Urinary bladder (tissue), 3 donors: ENCODE measurements at regions not wholly inside any gene's neighbourhood (a gene's known extent, or its start where the extent isn't known, plus 50 kb on each side); places are given as distances from the start of the nearest gene placed in this dataset.

Experiments
- DNase-seq: peaks from one replicate; pipeline ENCODE4 v3.0.0-alpha.2; 2015; ENCODE audit errors: extremely low spot score
- H3K27ac ChIP-seq: one replicate; pipeline ENCODE4 v1.5.1; 2013; ENCODE audit warnings: low read depth, mild to moderate bottlenecking, moderate library complexity
- H3K36me3 ChIP-seq: one replicate; pipeline ENCODE4 v1.6.1; 2013; ENCODE audit warnings: mild to moderate bottlenecking, moderate library complexity; ENCODE audit not compliant: insufficient read depth
- H3K4me1 ChIP-seq: one replicate; pipeline ENCODE4 v1.6.1; 2013; ENCODE audit warnings: mild to moderate bottlenecking, moderate library complexity; ENCODE audit not compliant: insufficient read depth
- H3K4me3 ChIP-seq: one replicate; pipeline ENCODE4 v1.5.1; 2013; ENCODE audit warnings: low read depth, low read length
- WGBS: extraction: QIAGEN DNeasy Blood & Tissue Kit; methylation state at CpG from one replicate; pipeline ENCODE4 v1.1.7; 2013; 5-methylcytosine and 5-hydroxymethylcytosine counted together
- donor health status: healthy with polysubstance abuse.
- donor health status: healthy.

DNA sequence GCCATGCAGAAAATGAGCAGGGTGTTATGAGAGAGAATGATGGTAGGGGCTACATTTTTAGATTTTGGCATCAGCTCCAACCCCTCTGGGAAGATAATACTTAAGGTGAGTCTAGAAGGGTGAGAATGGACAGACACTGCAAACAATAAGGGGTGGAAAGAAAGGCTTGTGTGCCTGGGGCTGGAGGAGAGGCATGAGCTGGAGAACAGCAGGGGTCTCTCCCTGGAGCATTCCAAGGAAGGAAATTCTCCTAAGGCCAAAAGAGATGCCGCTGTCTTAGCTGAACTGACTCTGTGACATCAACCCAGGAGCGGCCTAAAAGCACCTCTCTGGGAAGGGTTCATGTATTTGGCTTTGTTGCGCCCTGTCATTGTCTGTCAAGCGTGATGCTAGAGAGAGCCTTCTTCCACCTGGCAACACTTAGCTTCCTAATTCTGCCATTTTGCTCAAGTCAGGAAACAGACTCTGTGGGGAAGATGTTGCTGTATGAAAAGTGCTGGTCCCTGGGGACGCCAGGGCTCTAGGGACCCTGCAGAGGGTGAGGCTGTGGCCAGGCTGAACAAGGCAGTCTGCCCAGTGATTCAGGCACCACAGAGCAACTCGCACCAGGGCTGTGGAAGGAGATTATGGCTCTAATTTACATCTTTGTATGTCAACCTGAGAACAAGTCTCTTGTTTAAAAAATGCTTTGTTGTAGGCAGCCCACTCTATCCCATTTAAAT lies 225.7 kb downstream of the CBLN1 start:
- 77% methylated on average over 6 of the region's 6 CpGs for WGBS
- H3K27ac ChIP-seq = no peak overlapping the region
- H3K4me1 ChIP-seq = no peaks in the 10 kb centered on the region
- no peaks in the 10 kb centered on the region for H3K36me3 ChIP-seq
- H3K4me3 ChIP-seq = no peak overlapping the region
- no peak for DNase-seq

DNA sequence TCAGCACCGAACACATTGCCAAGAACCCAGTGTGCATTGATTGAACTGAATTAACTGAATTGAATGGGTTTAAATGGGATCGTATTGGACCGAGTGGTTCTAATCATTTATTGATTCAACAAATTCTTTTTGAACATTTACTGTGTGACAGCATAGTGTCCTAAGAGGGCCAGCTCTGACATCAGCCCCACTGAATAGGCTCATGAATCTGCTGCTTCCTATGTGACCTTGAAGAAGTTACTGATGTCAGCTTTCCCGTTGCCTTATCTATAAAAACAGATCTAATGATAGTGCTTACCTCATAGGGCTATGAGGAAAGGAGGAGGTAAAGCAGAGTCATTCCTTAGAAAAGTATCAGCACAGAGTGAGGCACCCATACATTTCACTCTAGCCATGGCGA lies 226.3 kb downstream of the CBLN1 start:
- no peak overlapping the region for H3K4me3 ChIP-seq
- DNase-seq = no peak
- no peaks in the 10 kb centered on the region for H3K36me3 ChIP-seq
- WGBS = 77% methylated on average over 5 of the region's 5 CpGs
- H3K27ac ChIP-seq = no peak overlapping the region
- H3K4me1 ChIP-seq = no peaks in the 10 kb centered on the region

DNA sequence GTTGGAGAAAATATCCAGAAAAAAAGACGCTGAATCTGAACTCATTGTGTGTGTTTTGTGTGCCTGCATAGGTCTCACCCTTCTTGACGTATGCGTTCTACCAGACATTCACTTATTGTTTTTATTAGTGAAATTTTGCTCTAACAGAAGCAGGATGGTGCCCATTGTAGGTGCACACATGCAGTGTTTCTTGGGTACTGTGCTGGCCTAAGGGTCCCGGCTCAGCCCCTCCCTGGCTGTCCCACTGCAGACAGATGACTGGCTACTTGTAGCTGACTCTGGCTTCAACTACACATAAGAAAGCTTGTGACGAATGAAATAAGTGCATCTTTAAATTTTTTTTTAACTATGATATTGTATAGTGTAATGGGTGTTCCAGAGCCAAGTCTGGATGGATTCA lies 227.0 kb downstream of the CBLN1 start:
- no peak for DNase-seq
- 87% methylated on average over 5 of the region's 5 CpGs for WGBS

DNA sequence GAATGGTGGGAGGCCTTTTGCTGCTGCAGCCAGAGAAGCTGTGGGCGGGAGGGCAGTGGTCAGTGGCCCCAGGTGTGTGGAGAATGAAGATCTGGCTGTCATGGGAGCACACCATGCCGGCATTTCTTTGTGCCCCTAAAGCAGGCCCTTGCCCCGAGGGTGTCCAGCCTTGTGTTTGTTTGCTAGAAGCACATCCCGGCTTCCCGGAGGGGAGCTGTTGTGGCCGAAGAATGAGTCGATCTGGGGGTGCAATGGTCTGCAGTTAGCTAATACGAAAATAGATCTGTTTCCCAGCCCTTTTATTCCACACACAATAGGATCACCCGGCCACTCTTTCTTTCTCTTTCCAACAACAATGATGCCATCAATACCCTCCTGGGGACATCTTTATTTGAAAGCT lies 228.8 kb downstream of the CBLN1 start:
- WGBS = 85% methylated on average over 9 of the region's 9 CpGs
- no peak for DNase-seq
- Histone ChIP-seq H3K4me1 (no peaks in the 10 kb centered on the region), H3K36me3 (no peaks in the 10 kb centered on the region), H3K27ac (no peak overlapping the region), H3K4me3 (no peak overlapping the region)

More for the DNA sequence above, 227.0 kb downstream of the CBLN1 start:
- Histone ChIP-seq H3K27ac (no peak overlapping the region), H3K4me1 (no peaks in the 10 kb centered on the region), H3K36me3 (no peaks in the 10 kb centered on the region), H3K4me3 (no peak overlapping the region)

DNA sequence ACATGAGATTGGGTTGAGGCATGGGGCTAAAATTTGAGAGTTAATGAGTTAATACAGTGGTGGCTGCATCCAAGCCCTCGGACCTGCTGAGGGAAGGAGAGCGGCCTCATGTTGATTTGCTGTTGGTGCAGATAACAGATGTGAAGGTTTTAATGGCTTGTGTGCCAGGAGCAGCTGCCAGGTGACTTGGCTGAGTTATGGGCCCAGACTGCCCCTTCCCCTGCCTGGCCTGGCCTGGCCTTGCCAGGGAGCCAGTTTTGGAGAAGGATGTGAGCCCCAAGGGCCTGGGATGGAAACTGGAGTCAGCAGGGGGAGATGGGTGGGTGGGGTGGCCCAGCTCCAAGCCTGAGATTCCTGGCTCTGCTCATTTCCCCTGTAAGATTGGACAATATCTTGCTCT lies 230.1 kb downstream of the CBLN1 start:
- DNase-seq = no peak
- Histone ChIP-seq H3K4me1 (no peaks in the 10 kb centered on the region), H3K4me3 (no peak overlapping the region), H3K27ac (no peak overlapping the region), H3K36me3 (no peaks in the 10 kb centered on the region)
- 31% methylated on average over 2 of the region's 2 CpGs for WGBS

DNA sequence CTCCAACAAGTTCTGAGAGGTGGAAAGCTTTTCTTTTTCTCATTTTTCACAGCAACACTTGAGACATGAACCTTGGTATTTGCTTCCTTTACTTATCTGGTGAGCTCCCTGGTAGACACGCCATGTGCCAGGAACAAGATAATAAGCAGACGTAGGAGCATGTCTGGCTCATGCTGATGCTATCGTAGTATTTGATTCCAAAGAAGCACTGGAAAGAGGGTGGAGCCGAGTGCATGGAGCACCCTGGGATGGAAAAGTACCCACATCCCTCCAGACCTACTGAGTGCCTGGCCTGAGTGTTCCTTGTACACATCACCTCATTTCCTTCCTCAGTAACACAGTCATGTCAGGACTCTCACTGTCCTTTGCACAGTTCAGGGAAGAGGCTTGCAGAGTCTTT lies 231.0 kb downstream of the CBLN1 start:
- Histone ChIP-seq H3K36me3 (no peaks in the 10 kb centered on the region), H3K27ac (no peak overlapping the region), H3K4me3 (no peak overlapping the region), H3K4me1 (no peaks in the 10 kb centered on the region)
- DNase-seq = no peak
- WGBS = 53% methylated on average over 4 of the region's 4 CpGs

DNA sequence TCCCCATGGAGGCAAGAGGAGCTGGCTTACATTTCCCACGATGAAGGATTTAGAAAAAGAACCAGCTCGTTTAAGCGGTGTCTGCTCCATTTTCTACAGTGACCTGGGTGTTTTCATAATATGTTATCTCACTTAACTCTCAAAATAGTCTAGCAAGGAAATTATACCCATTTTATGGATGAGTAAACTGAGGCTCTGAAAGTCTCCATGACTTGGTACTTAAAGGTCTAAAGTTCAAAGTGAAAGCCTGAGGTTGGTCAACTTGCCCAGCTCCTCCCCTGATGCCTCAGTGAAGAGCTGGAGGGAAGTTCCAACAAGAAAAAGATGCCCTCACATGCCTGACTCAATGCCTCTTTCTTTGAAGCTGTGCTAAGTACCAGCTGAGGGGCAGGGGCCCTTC lies 232.0 kb downstream of the CBLN1 start:
- no peaks in the 10 kb centered on the region for H3K36me3 ChIP-seq
- H3K4me1 ChIP-seq = no peaks in the 10 kb centered on the region
- no peak overlapping the region for H3K27ac ChIP-seq
- WGBS = 79% methylated on average over 3 of the region's 3 CpGs
- no peak for DNase-seq
- H3K4me3 ChIP-seq = no peak overlapping the region

DNA sequence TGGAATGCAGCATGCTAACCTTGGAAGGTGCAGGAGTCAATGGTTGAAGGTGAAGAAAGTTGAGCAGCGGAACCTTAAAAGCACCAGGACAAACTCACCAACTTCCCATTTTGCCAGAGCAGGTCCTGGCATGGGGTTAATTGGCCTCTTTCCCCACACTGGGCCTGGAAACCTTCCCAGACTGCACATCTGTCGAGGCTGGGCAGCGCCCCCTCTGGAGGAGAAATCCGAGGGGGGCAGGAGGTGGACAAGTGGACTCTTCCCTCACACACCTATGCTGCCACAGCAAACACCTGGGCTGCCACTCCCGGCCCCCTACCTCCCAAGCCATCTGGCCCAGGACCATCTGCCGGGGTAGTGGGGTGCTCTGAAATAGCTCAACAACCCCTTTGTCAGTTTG lies 232.4 kb downstream of the CBLN1 start:
- WGBS = 57% methylated on average over 6 of the region's 6 CpGs
- H3K4me1 ChIP-seq = no peaks in the 10 kb centered on the region
- no peaks in the 10 kb centered on the region for H3K36me3 ChIP-seq
- no peak overlapping the region for H3K27ac ChIP-seq
- no peak overlapping the region for H3K4me3 ChIP-seq
- DNase-seq = no peak

DNA sequence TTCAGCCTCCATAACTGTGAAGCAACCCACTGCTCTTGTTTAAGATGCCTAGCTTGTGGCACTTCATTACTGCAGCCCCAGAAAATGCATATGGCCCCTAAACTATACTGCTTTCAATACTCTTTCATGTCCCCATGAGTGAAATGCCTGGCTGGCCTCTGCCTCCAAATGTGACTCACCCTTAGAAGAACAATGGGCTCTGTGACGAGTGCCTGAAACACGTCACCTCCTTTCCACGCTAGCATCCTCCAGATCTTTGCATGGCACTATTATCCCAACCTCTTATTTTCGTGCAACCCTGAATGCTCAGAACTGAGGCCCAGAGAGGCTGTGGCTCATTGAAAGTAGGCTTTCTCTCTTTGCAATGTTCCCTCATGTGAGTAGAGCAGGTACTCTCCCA lies 233.1 kb downstream of the CBLN1 start:
- no peaks in the 10 kb centered on the region for H3K4me1 ChIP-seq
- H3K4me3 ChIP-seq = no peak overlapping the region
- no peak overlapping the region for H3K27ac ChIP-seq
- H3K36me3 ChIP-seq = no peaks in the 10 kb centered on the region
- no peak for DNase-seq
- 77% methylated on average over 4 of the region's 4 CpGs for WGBS

DNA sequence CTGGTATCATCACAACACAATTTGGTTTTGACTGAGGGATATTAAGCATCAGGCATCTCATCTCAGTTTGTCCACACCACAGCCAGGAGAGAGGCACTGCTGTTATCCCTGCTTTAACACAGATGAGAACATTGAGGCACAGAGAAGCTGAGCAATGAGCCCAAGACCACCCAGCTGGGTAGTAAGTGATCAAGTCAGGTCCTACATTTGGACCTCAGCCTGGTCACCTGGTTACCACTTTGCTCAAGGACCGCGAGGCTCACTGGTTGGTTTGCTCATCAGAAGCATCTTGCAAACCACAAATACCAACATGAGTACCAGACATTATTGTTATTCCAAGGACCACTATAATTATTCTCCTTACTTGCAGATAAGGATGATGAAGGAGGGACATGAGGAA lies 245.5 kb downstream of the CBLN1 start:
- no peak overlapping the region for H3K4me3 ChIP-seq
- no peaks in the 10 kb centered on the region for H3K4me1 ChIP-seq
- no peaks in the 10 kb centered on the region for H3K36me3 ChIP-seq
- no peak overlapping the region for H3K27ac ChIP-seq
- 98% methylated on average over 2 of the region's 2 CpGs for WGBS
- no peak for DNase-seq

DNA sequence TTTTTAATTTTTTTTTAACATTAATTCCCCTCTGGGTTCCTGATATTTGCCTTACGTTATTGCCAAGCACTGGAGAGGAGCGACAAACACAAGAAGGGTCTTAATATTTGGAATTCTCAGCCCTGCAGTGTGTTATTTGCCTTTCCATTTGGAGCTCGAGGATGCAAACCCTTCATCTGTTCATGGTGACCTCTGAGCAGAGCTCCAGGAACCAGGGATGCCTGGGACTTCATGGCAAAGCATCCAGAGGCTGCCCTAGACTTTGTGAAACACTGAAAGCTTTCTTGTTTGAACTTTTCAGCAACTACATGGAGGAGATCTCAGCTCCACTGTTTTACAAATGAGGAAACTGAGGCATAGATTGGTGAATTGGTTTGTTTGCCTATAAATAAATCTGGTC lies 254.2 kb downstream of the CBLN1 start:
- 74% methylated on average over 3 of the region's 3 CpGs for WGBS
- no peak overlapping the region for H3K4me3 ChIP-seq
- no peaks in the 10 kb centered on the region for H3K36me3 ChIP-seq
- H3K27ac ChIP-seq = no peak overlapping the region
- H3K4me1 ChIP-seq = no peaks in the 10 kb centered on the region
- DNase-seq = no peak

DNA sequence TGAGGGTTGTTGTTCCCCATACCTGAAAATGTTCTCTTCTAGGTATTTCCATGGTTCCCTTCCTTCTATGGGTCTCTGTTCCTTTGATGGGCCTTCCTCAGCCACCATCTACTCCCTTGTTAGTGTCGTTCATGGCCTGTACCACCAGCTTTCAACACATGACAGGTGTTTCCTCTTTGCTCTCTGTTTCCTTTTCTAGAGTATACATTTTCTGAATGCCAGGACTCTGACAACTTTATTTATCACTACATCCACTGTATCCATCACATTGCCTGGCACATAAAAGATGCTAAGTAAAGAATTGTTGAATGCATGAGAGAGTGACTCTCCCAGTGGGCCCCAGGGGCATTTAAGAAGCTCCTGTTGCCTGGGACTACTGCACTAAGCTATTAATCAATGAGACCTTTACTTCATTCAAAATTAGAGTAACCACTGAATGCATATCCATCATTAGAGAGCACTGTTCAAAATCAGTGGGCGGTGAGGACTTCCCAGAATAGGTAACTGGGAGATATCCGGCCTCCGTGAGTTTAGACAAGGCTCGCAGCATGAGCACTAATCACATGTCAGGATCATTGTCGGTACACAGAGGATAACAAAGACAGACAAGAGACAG lies 255.0 kb downstream of the CBLN1 start:
- DNase-seq = no peak
- H3K4me3 ChIP-seq = no peak overlapping the region
- no peak overlapping the region for H3K27ac ChIP-seq
- no peaks in the 10 kb centered on the region for H3K4me1 ChIP-seq
- 82% methylated on average over 6 of the region's 6 CpGs for WGBS
- H3K36me3 ChIP-seq = no peaks in the 10 kb centered on the region

DNA sequence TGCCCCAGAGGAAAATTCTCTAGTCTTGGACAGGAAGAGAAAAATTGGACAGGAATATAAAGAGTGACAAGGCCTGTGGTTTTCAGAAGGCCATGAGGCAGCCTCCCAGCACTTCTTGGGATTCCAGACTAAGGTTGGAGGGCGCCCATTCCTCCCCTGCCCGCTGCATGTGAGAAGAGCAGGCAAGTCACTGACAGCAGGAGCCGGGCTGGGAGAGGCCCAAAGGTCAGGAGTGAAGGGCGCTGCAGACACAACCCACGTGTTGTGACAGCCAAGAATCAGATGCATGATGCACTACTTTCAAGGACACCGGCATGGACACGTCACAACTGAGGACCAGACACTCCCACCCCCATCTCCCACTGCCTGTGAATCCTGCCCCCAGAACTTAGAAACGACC lies 256.7 kb downstream of the CBLN1 start:
- WGBS = 83% methylated on average over 8 of the region's 8 CpGs
- H3K27ac ChIP-seq = no peak overlapping the region
- H3K36me3 ChIP-seq = no peaks in the 10 kb centered on the region
- no peaks in the 10 kb centered on the region for H3K4me1 ChIP-seq
- no peak for DNase-seq
- no peak overlapping the region for H3K4me3 ChIP-seq

DNA sequence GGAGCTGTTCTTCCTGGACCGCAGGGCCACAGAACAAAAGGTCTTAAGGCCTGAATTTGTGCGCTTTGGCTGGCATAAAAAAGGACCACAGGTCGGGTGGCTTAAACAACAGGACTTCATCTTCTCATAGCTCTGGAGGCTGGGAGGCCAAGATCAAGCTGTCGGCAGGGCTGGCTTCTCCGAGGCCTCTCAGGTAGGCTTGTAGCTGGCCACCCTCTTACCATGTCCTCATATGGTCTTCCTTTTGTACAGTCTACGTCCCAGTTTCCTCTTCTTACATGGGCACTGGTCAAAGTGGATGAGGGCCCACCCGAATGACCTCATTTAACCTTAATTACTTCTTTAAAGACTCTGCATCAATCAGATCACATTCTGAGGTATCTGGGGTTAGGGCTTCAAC lies 257.6 kb downstream of the CBLN1 start:
- H3K27ac ChIP-seq = no peak overlapping the region
- no peak overlapping the region for H3K4me3 ChIP-seq
- 91% methylated on average over 7 of the region's 7 CpGs for WGBS
- DNase-seq = no peak
- no peaks in the 10 kb centered on the region for H3K4me1 ChIP-seq
- no peaks in the 10 kb centered on the region for H3K36me3 ChIP-seq
